NCI-H446 treated with DMSO at 0.1 percent for 48 hours (cell line): ENCODE measurements at regions not wholly inside any gene's neighbourhood (a gene's known extent, or its start where the extent isn't known, plus 50 kb on each side); places are given as distances from the start of the nearest gene placed in this dataset.

Experiments used
- DNase-seq: peaks from one replicate; lab custom pipeline; 2025; lab: John Stamatoyannopoulos, UW

GRCh38 chr16:51900221-51900780, 646.6 kb downstream of the TOX3 start:
- no peak for DNase-seq

- DNase-seq: no peak
These were observed 648.1 kb downstream of the TOX3 start for GRCh38 chr16:51898872-51899271.

- no peak for DNase-seq
These were observed 650.9 kb downstream of the TOX3 start for GRCh38 chr16:51896013-51896412.

GRCh38 chr16:51892293-51893007, 654.5 kb downstream of the TOX3 start:
- no peak for DNase-seq

- no peak for DNase-seq
These were observed 658.4 kb downstream of the TOX3 start for GRCh38 chr16:51888534-51888933.

- DNase-seq: no peak
These were observed 658.9 kb downstream of the TOX3 start for GRCh38 chr16:51888016-51888415.

GRCh38 chr16:51886456-51886855, 660.5 kb downstream of the TOX3 start:
- DNase-seq: no peak

- no peak for DNase-seq
These were observed 662.2 kb downstream of the TOX3 start for GRCh38 chr16:51884773-51885172.

- no peak for DNase-seq
These were observed 665.2 kb downstream of the TOX3 start for GRCh38 chr16:51881731-51882130.

GRCh38 chr16:51880776-51881175, 666.2 kb downstream of the TOX3 start:
- no peak for DNase-seq

- DNase-seq: no peak
These were observed 669.3 kb downstream of the TOX3 start for GRCh38 chr16:51877686-51878085.

- DNase-seq: no peak
These were observed 670.0 kb downstream of the TOX3 start for GRCh38 chr16:51876934-51877333.

GRCh38 chr16:51876601-51876875, 670.4 kb downstream of the TOX3 start:
- no peak for DNase-seq

GRCh38 chr16:51875834-51876600, 670.9 kb downstream of the TOX3 start:
- DNase-seq: no peak

- no peak for DNase-seq
These were observed 674.4 kb downstream of the TOX3 start for GRCh38 chr16:51872524-51872923.

GRCh38 chr16:51870296-51870854, 676.6 kb downstream of the TOX3 start:
- DNase-seq: no peak

- no peak for DNase-seq
These were observed 677.8 kb downstream of the TOX3 start for GRCh38 chr16:51869176-51869575.

GRCh38 chr16:51868631-51869030, 678.3 kb downstream of the TOX3 start:
- DNase-seq: no peak

- no peak for DNase-seq
These were observed 679.4 kb downstream of the TOX3 start for GRCh38 chr16:51867386-51868065.

GRCh38 chr16:51864575-51864974, 682.4 kb downstream of the TOX3 start:
- no peak for DNase-seq

GRCh38 chr16:51854401-51854951, 692.5 kb downstream of the TOX3 start:
- no peak for DNase-seq

- DNase-seq: no peak
These were observed 693.4 kb downstream of the TOX3 start for GRCh38 chr16:51853586-51853985.
